ENCODE measurements at regions not wholly inside any gene's neighbourhood (a gene's known extent, or its start where the extent isn't known, plus 50 kb on each side); places are given as distances from the start of the nearest gene placed in this dataset.

GRCh38 chr4:22959483-22959882, 266.7 kb downstream of the GBA3 start:
- Histone ChIP-seq H3K4me1 (replicated peaks) (no peaks in the 10 kb centered on the region), H3K4me3 (no peak overlapping the region), H3K36me3 (no peaks in the 10 kb centered on the region), H3K27me3 (replicated peaks; ENCODE audit: insufficient read depth) (no peaks in the 10 kb centered on the region), H3K27ac (no peak overlapping the region), H3K9me3 (no peaks in the 10 kb centered on the region)
- TF ChIP-seq CTCF (IDR thresholded peaks at IDR 0.05) (no peak), POLR2A (IDR thresholded peaks at IDR 0.05) (no peak), POLR2AphosphoS5 (IDR thresholded peaks at IDR 0.05) (no peak)
- no peak for DNase-seq (ENCODE audit: low spot score)
- intact Hi-C loops (cut with DNase I), result no loop called here
- WGBS, result 55% methylated on average over 3 of the region's 3 CpGs

- DNase-seq (ENCODE audit: low spot score), result no peak
- TF ChIP-seq POLR2A (IDR thresholded peaks at IDR 0.05), result no peak
- TF ChIP-seq POLR2AphosphoS5 (IDR thresholded peaks at IDR 0.05), result no peak
- TF ChIP-seq CTCF (IDR thresholded peaks at IDR 0.05), result no peak
- no peak overlapping the region for H3K4me3 ChIP-seq
- no peaks in the 10 kb centered on the region for H3K9me3 ChIP-seq
- intact Hi-C loops (cut with DNase I), result no loop called here
- H3K27ac ChIP-seq, result no peak overlapping the region
- H3K4me1 ChIP-seq (replicated peaks), result no peaks in the 10 kb centered on the region
- H3K27me3 ChIP-seq (replicated peaks; ENCODE audit: insufficient read depth), result no peaks in the 10 kb centered on the region
- 90% methylated on average over 1 of the region's 1 CpG for WGBS
- no peaks in the 10 kb centered on the region for H3K36me3 ChIP-seq
These were observed 265.1 kb downstream of the GBA3 start for GRCh38 chr4:22957774-22958309.

GRCh38 chr4:22949161-22949855, 256.6 kb downstream of the GBA3 start:
- H3K4me1 ChIP-seq (replicated peaks), result no peaks in the 10 kb centered on the region
- H3K27me3 ChIP-seq (replicated peaks; ENCODE audit: insufficient read depth), result no peaks in the 10 kb centered on the region
- H3K9me3 ChIP-seq, result no peaks in the 10 kb centered on the region
- DNase-seq (ENCODE audit: low spot score), result no peak
- no peak for TF ChIP-seq POLR2AphosphoS5 (IDR thresholded peaks at IDR 0.05)
- TF ChIP-seq CTCF (IDR thresholded peaks at IDR 0.05), result no peak
- TF ChIP-seq POLR2A (IDR thresholded peaks at IDR 0.05), result no peak
- no peak overlapping the region for H3K4me3 ChIP-seq
- intact Hi-C loops (cut with DNase I), result no loop called here
- H3K36me3 ChIP-seq, result no peaks in the 10 kb centered on the region
- WGBS, result 83% methylated on average over 6 of the region's 6 CpGs
- no peak overlapping the region for H3K27ac ChIP-seq

- DNase-seq (ENCODE audit: low spot score), result no peak
- intact Hi-C loops (cut with DNase I), result no loop called here
- Histone ChIP-seq H3K27ac (no peak overlapping the region), H3K27me3 (replicated peaks; ENCODE audit: insufficient read depth) (no peaks in the 10 kb centered on the region), H3K9me3 (no peaks in the 10 kb centered on the region), H3K4me3 (no peak overlapping the region), H3K36me3 (no peaks in the 10 kb centered on the region), H3K4me1 (replicated peaks) (no peaks in the 10 kb centered on the region)
- 80% methylated on average over 5 of the region's 5 CpGs for WGBS
- TF ChIP-seq POLR2A (IDR thresholded peaks at IDR 0.05) (no peak), POLR2AphosphoS5 (IDR thresholded peaks at IDR 0.05) (no peak), CTCF (IDR thresholded peaks at IDR 0.05) (no peak)
These were observed 255.1 kb downstream of the GBA3 start for GRCh38 chr4:22947851-22948250.

- intact Hi-C loops (cut with DNase I), result no loop called here
- H3K4me1 ChIP-seq (replicated peaks), result no peaks in the 10 kb centered on the region
- H3K27me3 ChIP-seq (replicated peaks; ENCODE audit: insufficient read depth), result no peaks in the 10 kb centered on the region
- 66% methylated on average over 6 of the region's 6 CpGs for WGBS
- DNase-seq (ENCODE audit: low spot score), result no peak
- H3K27ac ChIP-seq, result no peak overlapping the region
- H3K4me3 ChIP-seq, result no peak overlapping the region
- H3K36me3 ChIP-seq, result no peaks in the 10 kb centered on the region
- no peaks in the 10 kb centered on the region for H3K9me3 ChIP-seq
- TF ChIP-seq POLR2A (IDR thresholded peaks at IDR 0.05) (no peak), POLR2AphosphoS5 (IDR thresholded peaks at IDR 0.05) (no peak), CTCF (IDR thresholded peaks at IDR 0.05) (no peak)
These were observed 250.3 kb downstream of the GBA3 start for GRCh38 chr4:22942920-22943559.

All from prostate gland (tissue), 2 donors.